SK-N-SH treated with all-trans-retinoic acid at 6 μM for 48 hours (cell line): ENCODE measurements at regions not wholly inside any gene's neighbourhood (a gene's known extent, or its start where the extent isn't known, plus 50 kb on each side); places are given as distances from the start of the nearest gene placed in this dataset.

Source experiments
- ARNTL ChIP-seq: fragments of 450-650 bp; formaldehyde crosslinking; IDR thresholded peaks from 2 replicates; pipeline ENCODE4 v1.5.0; 2020; ENCODE audit warnings: low read depth, mild to moderate bottlenecking, moderate library complexity, borderline replicate concordance
- BACH2 ChIP-seq: fragments of 250-450 bp; sonication (Bioruptor Pico); IDR thresholded peaks from 2 replicates; pipeline ENCODE4 v1.9.0; 2021; ENCODE audit warnings: mild to moderate bottlenecking, borderline replicate concordance
- CREB5 ChIP-seq: fragments of 250-450 bp; sonication (Bioruptor Pico); IDR thresholded peaks from 2 replicates; pipeline ENCODE4 v1.5.1; 2020; ENCODE audit warnings: low read depth, mild to moderate bottlenecking, moderate library complexity
- CSRNP3 ChIP-seq: fragments of 250-450 bp; sonication (Bioruptor Pico); IDR thresholded peaks from 2 replicates; pipeline ENCODE4 v1.5.1; 2021; ENCODE audit warnings: mild to moderate bottlenecking, moderate library complexity
- ISL1 ChIP-seq: fragments of 250-450 bp; sonication (Bioruptor Pico); IDR thresholded peaks from 2 replicates; pipeline ENCODE4 v2.1.2; 2022; ENCODE audit warnings: mild to moderate bottlenecking, moderate library complexity
- PPARA ChIP-seq: fragments of 250-450 bp; sonication (Bioruptor Pico); IDR thresholded peaks from 2 replicates; pipeline ENCODE4 v1.5.0; 2020; ENCODE audit warnings: mild to moderate bottlenecking, borderline replicate concordance
- TCF4 ChIP-seq: fragments of 250-450 bp; sonication (Bioruptor Pico); IDR thresholded peaks from 2 replicates; pipeline ENCODE4 v1.8.0; 2021; ENCODE audit warnings: mild to moderate bottlenecking, moderate library complexity, borderline replicate concordance
- ZFP30 ChIP-seq: fragments of 450-650 bp; formaldehyde crosslinking; IDR thresholded peaks from 2 replicates; pipeline ENCODE4 v1.5.0; 2022; ENCODE audit warnings: mild to moderate bottlenecking, moderate library complexity

GRCh38 chr2:207254591-207255464 is 89.1 kb upstream of the KLF7 start:
- no peak for TF ChIP-seq BACH2
- no peak for TF ChIP-seq CSRNP3
- TF ChIP-seq ARNTL (CRISPR knock-in tag): no peak
- TF ChIP-seq TCF4 (CRISPR knock-in tag): no peak
- no peak for TF ChIP-seq ISL1 (CRISPR knock-in tag)
- TF ChIP-seq CREB5: no peak
- no peak for TF ChIP-seq PPARA (CRISPR knock-in tag)
- no peak for TF ChIP-seq ZFP30 (CRISPR knock-in tag)
